ENCODE measurements at regions not wholly inside any gene's neighbourhood (a gene's known extent, or its start where the extent isn't known, plus 50 kb on each side); places are given as distances from the start of the nearest gene placed in this dataset.
"Not testable (repeated sequence)": the region's sequence is repeated elsewhere in the genome, so short reads cannot be mapped to it uniquely, and the experiment has no call there.

DNA sequence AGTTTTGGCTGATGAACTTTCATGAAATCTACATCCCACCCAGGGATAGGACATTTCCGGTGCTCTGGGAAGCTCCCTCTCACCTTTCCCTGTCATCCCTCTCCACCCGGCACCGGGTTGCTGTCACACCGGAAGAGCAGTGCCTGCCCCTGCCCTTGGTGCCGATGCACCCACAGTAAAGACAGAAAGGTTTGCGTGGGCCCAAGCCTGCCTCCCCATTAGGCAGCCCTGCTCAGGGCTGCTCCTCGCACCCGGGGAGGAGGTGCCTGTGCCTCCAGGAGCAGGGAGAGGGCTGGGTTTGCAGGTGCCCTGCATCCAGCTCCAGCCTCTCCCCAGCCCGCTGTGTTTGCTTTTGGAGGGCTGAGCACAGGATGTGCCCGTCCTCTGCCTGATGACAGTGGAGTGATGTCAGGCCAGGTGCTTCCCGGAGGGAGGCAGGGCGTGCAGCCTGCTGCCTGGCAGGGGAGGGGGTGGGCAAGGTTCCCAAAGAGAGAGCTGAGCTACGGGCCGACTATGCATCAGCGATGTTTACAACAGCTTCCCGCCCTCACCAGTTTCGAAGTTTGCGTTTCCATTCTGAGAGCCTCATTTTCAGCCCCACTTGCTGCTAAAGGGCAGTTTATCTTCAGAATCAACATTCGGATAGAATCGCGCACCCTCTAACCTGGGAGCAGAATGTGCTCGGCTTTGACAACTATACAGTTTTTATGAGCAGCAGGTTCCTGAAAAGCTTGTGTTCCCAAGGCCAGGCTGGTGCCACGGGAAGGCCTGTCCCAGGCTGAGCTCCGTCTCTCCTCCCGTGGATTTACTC lies 83.2 kb upstream of the CLDN5 start:
- intact Hi-C loops (cut with DNase I; ENCODE audit: low total_unique reads): no loop called here
- TF ChIP-seq, protein P1, sequence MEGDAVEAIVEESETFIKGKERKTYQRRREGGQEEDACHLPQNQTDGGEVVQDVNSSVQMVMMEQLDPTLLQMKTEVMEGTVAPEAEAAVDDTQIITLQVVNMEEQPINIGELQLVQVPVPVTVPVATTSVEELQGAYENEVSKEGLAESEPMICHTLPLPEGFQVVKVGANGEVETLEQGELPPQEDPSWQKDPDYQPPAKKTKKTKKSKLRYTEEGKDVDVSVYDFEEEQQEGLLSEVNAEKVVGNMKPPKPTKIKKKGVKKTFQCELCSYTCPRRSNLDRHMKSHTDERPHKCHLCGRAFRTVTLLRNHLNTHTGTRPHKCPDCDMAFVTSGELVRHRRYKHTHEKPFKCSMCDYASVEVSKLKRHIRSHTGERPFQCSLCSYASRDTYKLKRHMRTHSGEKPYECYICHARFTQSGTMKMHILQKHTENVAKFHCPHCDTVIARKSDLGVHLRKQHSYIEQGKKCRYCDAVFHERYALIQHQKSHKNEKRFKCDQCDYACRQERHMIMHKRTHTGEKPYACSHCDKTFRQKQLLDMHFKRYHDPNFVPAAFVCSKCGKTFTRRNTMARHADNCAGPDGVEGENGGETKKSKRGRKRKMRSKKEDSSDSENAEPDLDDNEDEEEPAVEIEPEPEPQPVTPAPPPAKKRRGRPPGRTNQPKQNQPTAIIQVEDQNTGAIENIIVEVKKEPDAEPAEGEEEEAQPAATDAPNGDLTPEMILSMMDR (IDR thresholded peaks at IDR 0.05 in 4 of 5, conservative IDR thresholded peaks at IDR 0.05 in 1 of 5): no peak
- peak; percentile 55 to 64 for TF ChIP-seq POLR2A (IDR thresholded peaks at IDR 0.05)
- no peaks in the 10 kb centered on the region for H3K27me3 ChIP-seq
- ATAC-seq (peak; percentile 35 to 43), DNase-seq (peak; percentile 27 to 56)
- H3K4me1 ChIP-seq: peaks cover 15 to 20% of the 10 kb centered on the region in 2 donors
- H3K9me3 ChIP-seq: no peaks in the 10 kb centered on the region
- peak overlapping the region; percentile 16 to 78 (median 68) for H3K27ac ChIP-seq
- no peaks in the 10 kb centered on the region for H3K36me3 ChIP-seq
- in situ Hi-C loops (cut with MboI; ENCODE audit: low sequenced_read_pairs in 4 of 4): no loop called here
- no peak overlapping the region for H3K4me3 ChIP-seq

DNA sequence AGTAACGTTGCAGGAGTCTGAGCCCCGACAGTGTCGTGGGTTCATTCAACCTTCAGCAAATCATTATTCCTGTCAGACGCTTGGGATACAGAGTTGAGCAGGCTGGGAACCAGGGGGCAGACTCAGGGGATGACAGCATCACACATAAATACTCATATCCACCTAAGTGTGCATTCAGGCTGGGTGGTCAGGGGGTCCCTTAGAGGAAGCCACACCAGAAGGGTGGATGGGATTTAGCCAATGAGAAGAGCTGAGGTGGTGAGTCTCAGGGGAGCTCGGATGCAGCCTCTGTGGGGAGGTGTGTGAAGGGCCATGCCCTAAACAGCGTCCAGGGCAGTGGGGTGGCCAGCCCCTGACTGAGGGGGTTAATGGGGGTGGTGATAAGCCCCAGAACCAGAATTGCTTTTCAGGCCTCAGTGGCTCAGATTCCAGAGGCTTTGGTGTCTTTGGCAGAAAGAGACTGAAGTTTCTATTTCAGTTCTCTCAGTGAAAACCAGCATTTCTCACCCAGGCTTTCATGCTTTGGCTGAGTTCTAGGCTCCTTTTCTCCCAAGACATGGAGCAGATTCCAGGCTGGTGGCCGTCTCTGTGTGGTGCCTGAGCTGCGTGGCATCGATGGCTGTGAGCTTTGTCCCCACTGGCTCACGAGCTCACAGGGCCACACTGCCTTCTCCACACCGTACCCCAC lies 83.9 kb upstream of the CLDN5 start:
- Histone ChIP-seq H3K4me1 (peaks cover 15 to 20% of the 10 kb centered on the region in 2 donors), H3K4me3 (no peak overlapping the region), H3K36me3 (no peaks in the 10 kb centered on the region), H3K27ac (peak overlapping the region; percentile 13 to 78 (median 68)), H3K9me3 (no peaks in the 10 kb centered on the region), H3K27me3 (no peaks in the 10 kb centered on the region)
- DNase-seq (no peak), ATAC-seq (no peak)
- intact Hi-C loops (cut with DNase I; ENCODE audit: low total_unique reads): no loop called here
- TF ChIP-seq POLR2A (IDR thresholded peaks at IDR 0.05): no peak
- TF ChIP-seq, protein P1 (IDR thresholded peaks at IDR 0.05 in 4 of 5, conservative IDR thresholded peaks at IDR 0.05 in 1 of 5): no peak
- in situ Hi-C loops (cut with MboI; ENCODE audit: low sequenced_read_pairs in 4 of 4): no loop called here

DNA sequence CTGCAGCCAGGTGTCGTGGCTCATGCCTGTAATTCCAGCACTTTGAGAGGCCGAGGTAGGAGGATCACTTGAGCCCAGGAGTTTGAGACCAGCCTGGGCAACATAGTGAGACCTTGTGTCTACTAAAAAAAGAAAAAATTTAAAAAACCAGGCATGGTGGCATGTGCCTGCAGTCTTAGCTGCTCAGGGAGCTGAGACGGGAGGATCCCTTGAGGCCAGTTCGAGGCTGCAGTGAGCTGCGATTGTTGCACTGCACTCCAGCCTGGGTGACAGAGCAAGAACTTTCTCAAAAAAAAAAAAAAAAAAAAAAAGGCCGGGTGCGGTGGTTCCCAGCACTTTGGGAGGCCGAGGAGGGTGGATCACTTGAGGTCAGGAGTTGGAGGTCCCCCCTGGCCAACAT lies 85.5 kb upstream of the CLDN5 start:
- H3K36me3 ChIP-seq; ATAC-seq; DNase-seq; H3K27me3 ChIP-seq; H3K4me3 ChIP-seq; H3K9me3 ChIP-seq; intact Hi-C loops (cut with DNase I; ENCODE audit: low total_unique reads); H3K27ac ChIP-seq; in situ Hi-C loops (cut with MboI; ENCODE audit: low sequenced_read_pairs in 4 of 4): not testable (repeated sequence)
- H3K4me1 ChIP-seq: peaks cover 14 to 16% of the 10 kb centered on the region in 2 donors

- ATAC-seq: no peak
Observed at GRCh38 chr22:19610518-19611253, 86.5 kb upstream of the CLDN5 start.

More at GRCh38 chr22:19610518-19611253, 86.5 kb upstream of the CLDN5 start:
- H3K9me3 ChIP-seq: no peaks in the 10 kb centered on the region
- TF ChIP-seq POLR2A (IDR thresholded peaks at IDR 0.05): no peak
- TF ChIP-seq, protein P1 (IDR thresholded peaks at IDR 0.05 in 4 of 5, conservative IDR thresholded peaks at IDR 0.05 in 1 of 5): no peak
- H3K4me1 ChIP-seq: peaks cover 4 to 7% of the 10 kb centered on the region in 2 donors
- H3K27me3 ChIP-seq: no peaks in the 10 kb centered on the region
- H3K4me3 ChIP-seq: no peak overlapping the region
- H3K27ac ChIP-seq: no peak overlapping the region
- intact Hi-C loops (cut with DNase I; ENCODE audit: low total_unique reads) (no loop called here), in situ Hi-C loops (cut with MboI; ENCODE audit: low sequenced_read_pairs in 4 of 4) (no loop called here)
- DNase-seq: no peak
- H3K36me3 ChIP-seq: no peaks in the 10 kb centered on the region

All from gastrocnemius medialis (tissue), 4 donors.